Smooth muscle cell (in vitro differentiated cells): ENCODE measurements at regions not wholly inside any gene's neighbourhood (a gene's known extent, or its start where the extent isn't known, plus 50 kb on each side); places are given as distances from the start of the nearest gene placed in this dataset.

Experiments used
- DNase-seq: peaks from one replicate; lab custom pipeline; 2025; ENCODE audit not compliant: unreplicated experiment; lab: John Stamatoyannopoulos, UW
- H2AFZ ChIP-seq: fragments of 200-600 bp; sonication (generic); 2 replicates; pipeline ENCODE4 v1.6.0; 2016; ENCODE audit warnings: antibody characterized with exemption, low read depth, mild to moderate bottlenecking
- H3F3A ChIP-seq: fragments of 200-600 bp; sonication (generic); 2 replicates; pipeline ENCODE4 v1.6.0; 2017; ENCODE audit warnings: antibody characterized with exemption, low read depth
- H3K27ac ChIP-seq: fragments of 200-600 bp; sonication (generic); 2 replicates; pipeline ENCODE4 v1.5.1; 2016; ENCODE audit warnings: low read depth, mild to moderate bottlenecking
- H3K27me3 ChIP-seq: fragments of 200-600 bp; sonication (generic); 2 replicates; pipeline ENCODE4 v1.6.1; 2016; ENCODE audit warnings: low read depth, mild to moderate bottlenecking
- H3K36me3 ChIP-seq: fragments of 200-600 bp; sonication (generic); 2 replicates; pipeline ENCODE4 v1.5.1; 2016; ENCODE audit warnings: low read depth
- H3K4me1 ChIP-seq: fragments of 200-600 bp; sonication (generic); 2 replicates; pipeline ENCODE4 v1.5.1; 2016; ENCODE audit warnings: low read depth
- H3K4me2 ChIP-seq: fragments of 200-600 bp; sonication (generic); 2 replicates; pipeline ENCODE4 v1.6.0; 2016; ENCODE audit warnings: mild to moderate bottlenecking
- H3K4me3 ChIP-seq: fragments of 200-600 bp; sonication (generic); 2 replicates; pipeline ENCODE4 v1.5.1; 2016; ENCODE audit warnings: mild to moderate bottlenecking
- H3K79me2 ChIP-seq: fragments of 200-600 bp; sonication (generic); 2 replicates; pipeline ENCODE4 v1.6.0; 2016; ENCODE audit warnings: low read depth, mild to moderate bottlenecking
- H3K9ac ChIP-seq: fragments of 200-600 bp; sonication (generic); 2 replicates; pipeline ENCODE4 v1.6.0; 2016; ENCODE audit warnings: low read depth
- H3K9me3 ChIP-seq: fragments of 200-600 bp; sonication (generic); replicated peaks from 2 replicates; pipeline ENCODE4 v1.5.1; 2016; ENCODE audit warnings: low read depth
- H4K20me1 ChIP-seq: fragments of 200-600 bp; sonication (generic); 2 replicates; pipeline ENCODE4 v1.6.0; 2016; ENCODE audit warnings: low read depth
- WGBS: methylation state at CpG from one replicate; pipeline ENCODE4 v1.1.7; 2016; ENCODE audit warnings: low lambda C conversion rate; 5-methylcytosine and 5-hydroxymethylcytosine counted together
- TF ChIP-seq, protein P1 (sequence below): fragments of 200-600 bp; sonication (generic); IDR thresholded peaks from 2 replicates; pipeline ENCODE4 v1.5.1; 2017; ENCODE audit warnings: borderline replicate concordance, mild to moderate bottlenecking, antibody characterized with exemption; ENCODE audit not compliant: insufficient read depth, poor library complexity, severe bottlenecking

DNA sequence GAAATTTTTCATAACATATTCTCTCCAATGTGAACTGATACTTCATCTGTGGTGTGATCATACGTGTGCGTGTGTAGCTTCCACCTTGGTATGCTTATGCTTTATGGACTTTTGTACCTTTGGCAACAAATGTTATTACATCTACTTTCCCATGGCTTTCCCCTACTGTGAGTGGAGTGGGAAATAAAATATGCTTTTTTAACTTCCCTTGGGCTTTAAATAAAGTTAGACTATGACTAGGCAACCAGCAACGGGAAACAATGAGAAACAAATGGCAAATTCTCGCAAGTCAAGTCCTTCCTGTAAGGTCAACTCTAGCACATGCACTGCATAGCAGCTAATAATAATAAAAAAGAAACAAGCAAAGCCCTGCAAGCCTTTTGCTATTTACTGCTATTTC, 205.0 kb upstream of the PDE5A start:
- Histone ChIP-seq H3K36me3 (no peaks in the 10 kb centered on the region), H3K9me3 (no peaks in the 10 kb centered on the region), H3F3A (no peaks in the 10 kb centered on the region), H4K20me1 (no peaks in the 10 kb centered on the region), H3K4me1 (no peaks in the 10 kb centered on the region), H3K79me2 (no peaks in the 10 kb centered on the region), H3K4me2 (no peak overlapping the region), H3K4me3 (no peak overlapping the region), H3K9ac (no peak overlapping the region), H2AFZ (no peak overlapping the region), H3K27me3 (peaks cover 21% of the 10 kb centered on the region), H3K27ac (no peak overlapping the region)
- 88% methylated on average over 4 of the region's 4 CpGs for WGBS
- DNase-seq: no peak
- TF ChIP-seq, protein P1, sequence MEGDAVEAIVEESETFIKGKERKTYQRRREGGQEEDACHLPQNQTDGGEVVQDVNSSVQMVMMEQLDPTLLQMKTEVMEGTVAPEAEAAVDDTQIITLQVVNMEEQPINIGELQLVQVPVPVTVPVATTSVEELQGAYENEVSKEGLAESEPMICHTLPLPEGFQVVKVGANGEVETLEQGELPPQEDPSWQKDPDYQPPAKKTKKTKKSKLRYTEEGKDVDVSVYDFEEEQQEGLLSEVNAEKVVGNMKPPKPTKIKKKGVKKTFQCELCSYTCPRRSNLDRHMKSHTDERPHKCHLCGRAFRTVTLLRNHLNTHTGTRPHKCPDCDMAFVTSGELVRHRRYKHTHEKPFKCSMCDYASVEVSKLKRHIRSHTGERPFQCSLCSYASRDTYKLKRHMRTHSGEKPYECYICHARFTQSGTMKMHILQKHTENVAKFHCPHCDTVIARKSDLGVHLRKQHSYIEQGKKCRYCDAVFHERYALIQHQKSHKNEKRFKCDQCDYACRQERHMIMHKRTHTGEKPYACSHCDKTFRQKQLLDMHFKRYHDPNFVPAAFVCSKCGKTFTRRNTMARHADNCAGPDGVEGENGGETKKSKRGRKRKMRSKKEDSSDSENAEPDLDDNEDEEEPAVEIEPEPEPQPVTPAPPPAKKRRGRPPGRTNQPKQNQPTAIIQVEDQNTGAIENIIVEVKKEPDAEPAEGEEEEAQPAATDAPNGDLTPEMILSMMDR: no peak

DNA sequence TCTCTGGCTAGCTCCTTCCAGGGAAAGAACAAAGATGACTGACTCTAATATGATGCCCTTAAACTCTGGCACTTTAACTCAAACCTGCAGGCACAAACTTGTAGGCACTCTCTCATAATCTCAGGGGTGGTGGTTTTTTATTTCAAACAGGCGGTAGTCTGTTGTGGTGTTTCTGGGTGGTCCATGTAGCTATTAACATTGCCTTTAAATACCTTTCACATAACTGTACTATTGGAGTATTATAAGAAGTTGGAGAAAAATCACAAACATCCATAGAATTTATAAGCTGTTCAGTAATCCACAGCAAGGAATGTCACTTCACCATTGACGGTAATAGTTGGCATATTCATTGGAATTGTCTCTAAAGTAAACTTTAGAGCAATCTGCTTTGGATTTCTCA, 204.2 kb upstream of the PDE5A start:
- 62% methylated on average over 2 of the region's 2 CpGs for WGBS
- DNase-seq: no peak

DNA sequence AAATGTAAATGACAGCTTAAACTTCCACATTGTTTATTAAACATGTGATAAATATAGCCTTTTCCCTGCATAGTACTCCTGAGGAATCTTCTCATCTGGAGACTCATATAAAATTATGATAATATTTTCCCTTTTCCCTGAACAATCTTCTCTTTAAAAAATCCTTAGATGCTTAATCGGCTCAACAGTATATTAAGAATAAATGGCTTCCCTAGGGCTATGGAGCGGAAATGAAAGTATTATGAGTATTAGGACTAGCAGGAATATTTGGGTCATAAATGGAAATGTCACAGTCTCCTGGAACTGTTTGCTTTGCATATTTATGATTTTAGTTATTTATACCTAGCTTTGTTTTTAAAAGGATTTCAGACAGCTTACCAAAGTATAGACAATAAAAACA, 200.7 kb upstream of the PDE5A start:
- H4K20me1 ChIP-seq: no peaks in the 10 kb centered on the region
- 96% methylated on average over 2 of the region's 2 CpGs for WGBS

More for the DNA sequence above, 204.2 kb upstream of the PDE5A start:
- Histone ChIP-seq H4K20me1 (no peaks in the 10 kb centered on the region), H3K9ac (no peak overlapping the region), H3K4me3 (no peak overlapping the region), H3K36me3 (no peaks in the 10 kb centered on the region), H3K9me3 (no peaks in the 10 kb centered on the region), H3K27ac (no peak overlapping the region), H2AFZ (no peak overlapping the region), H3K79me2 (no peaks in the 10 kb centered on the region), H3K4me2 (no peak overlapping the region), H3K4me1 (no peaks in the 10 kb centered on the region), H3K27me3 (peaks cover 23% of the 10 kb centered on the region), H3F3A (no peaks in the 10 kb centered on the region)
- TF ChIP-seq, protein P1: no peak

DNA sequence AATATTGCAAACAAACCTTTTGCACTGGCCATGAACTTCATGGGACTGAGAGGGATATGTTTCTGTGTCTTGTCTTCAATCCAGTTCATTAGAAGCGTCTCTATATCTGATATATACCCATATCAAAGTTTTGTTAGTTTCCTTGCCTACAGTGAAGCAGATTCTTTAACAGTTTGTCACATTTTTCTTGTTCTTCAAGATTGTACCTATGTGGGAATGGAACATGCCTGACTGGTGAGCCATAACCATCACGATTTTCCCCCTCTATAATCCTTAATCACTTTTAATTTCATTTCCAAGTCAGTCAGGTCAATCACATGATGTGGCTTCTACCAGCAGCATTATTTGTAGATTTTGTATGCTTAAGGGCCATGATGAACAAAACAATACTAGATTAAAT, 197.1 kb upstream of the PDE5A start:
- H3K4me3 ChIP-seq: no peak overlapping the region

More for the DNA sequence above, 200.7 kb upstream of the PDE5A start:
- Histone ChIP-seq H3F3A (no peaks in the 10 kb centered on the region), H3K9ac (no peak overlapping the region), H3K4me1 (no peaks in the 10 kb centered on the region), H3K27ac (no peak overlapping the region), H3K36me3 (no peaks in the 10 kb centered on the region), H2AFZ (no peak overlapping the region), H3K79me2 (no peaks in the 10 kb centered on the region), H3K4me3 (no peak overlapping the region), H3K9me3 (no peaks in the 10 kb centered on the region), H3K4me2 (no peak overlapping the region), H3K27me3 (peaks cover 23% of the 10 kb centered on the region)
- no peak for DNase-seq
- TF ChIP-seq, protein P1: no peak

More for the DNA sequence above, 197.1 kb upstream of the PDE5A start:
- no peak for DNase-seq
- H4K20me1 ChIP-seq: no peaks in the 10 kb centered on the region
- TF ChIP-seq, protein P1: no peak
- no peaks in the 10 kb centered on the region for H3K36me3 ChIP-seq
- H3K27me3 ChIP-seq: peaks cover 7% of the 10 kb centered on the region
- H2AFZ ChIP-seq: no peak overlapping the region
- no peaks in the 10 kb centered on the region for H3K79me2 ChIP-seq
- 97% methylated on average over 2 of the region's 2 CpGs for WGBS
- no peak overlapping the region for H3K4me2 ChIP-seq
- H3K4me1 ChIP-seq: no peaks in the 10 kb centered on the region
- H3K27ac ChIP-seq: no peak overlapping the region
- H3K9ac ChIP-seq: no peak overlapping the region
- no peaks in the 10 kb centered on the region for H3F3A ChIP-seq
- no peaks in the 10 kb centered on the region for H3K9me3 ChIP-seq
